ENCODE measurements at regions not wholly inside any gene's neighbourhood (a gene's known extent, or its start where the extent isn't known, plus 50 kb on each side); places are given as distances from the start of the nearest gene placed in this dataset.

GRCh38 chr2:195479407-195479806 is 177.6 kb upstream of the SLC39A10 start:
- Mint-ChIP-seq H3K9me3 (peaks cover 7% of the 10 kb centered on the region), H3K27me3 (peaks cover 3% of the 10 kb centered on the region), H3K4me1 (peaks cover 8% of the 10 kb centered on the region), H3K27ac (no peak overlapping the region), H3K4me3 (no peak overlapping the region), H3K36me3 (peaks cover 2% of the 10 kb centered on the region)
- no peak for DNase-seq

- peaks cover 2% of the 10 kb centered on the region for H3K36me3 Mint-ChIP-seq
- H3K4me3 Mint-ChIP-seq, result no peak overlapping the region
- peaks cover 7% of the 10 kb centered on the region for H3K9me3 Mint-ChIP-seq
- H3K4me1 Mint-ChIP-seq, result peaks cover 12% of the 10 kb centered on the region
- H3K27me3 Mint-ChIP-seq, result peaks cover 3% of the 10 kb centered on the region
- H3K27ac Mint-ChIP-seq, result no peak overlapping the region
- no peak for DNase-seq
Observed at GRCh38 chr2:195477996-195478382, 179.0 kb upstream of the SLC39A10 start.

GRCh38 chr2:195477248-195477995 is 179.6 kb upstream of the SLC39A10 start:
- DNase-seq, result no peak
- Mint-ChIP-seq H3K4me1 (peaks cover 12% of the 10 kb centered on the region), H3K27ac (no peak overlapping the region), H3K27me3 (peaks cover 1% of the 10 kb centered on the region), H3K36me3 (peaks cover 2% of the 10 kb centered on the region), H3K9me3 (peaks cover 7% of the 10 kb centered on the region), H3K4me3 (no peak overlapping the region)

- Mint-ChIP-seq H3K4me1 (peaks cover 12% of the 10 kb centered on the region), H3K27me3 (no peaks in the 10 kb centered on the region), H3K27ac (no peak overlapping the region), H3K36me3 (peaks cover 2% of the 10 kb centered on the region), H3K9me3 (peaks cover 6% of the 10 kb centered on the region), H3K4me3 (no peak overlapping the region)
- no peak for DNase-seq
Observed at GRCh38 chr2:195475336-195475735, 181.7 kb upstream of the SLC39A10 start.

GRCh38 chr2:195473862-195474261 is 183.2 kb upstream of the SLC39A10 start:
- H3K4me3 Mint-ChIP-seq, result no peak overlapping the region
- H3K36me3 Mint-ChIP-seq, result peaks cover 2% of the 10 kb centered on the region
- DNase-seq, result no peak
- H3K27ac Mint-ChIP-seq, result no peak overlapping the region
- H3K9me3 Mint-ChIP-seq, result peaks cover 6% of the 10 kb centered on the region
- H3K27me3 Mint-ChIP-seq, result no peaks in the 10 kb centered on the region
- peaks cover 15% of the 10 kb centered on the region for H3K4me1 Mint-ChIP-seq

- H3K4me3 Mint-ChIP-seq, result no peak overlapping the region
- H3K9me3 Mint-ChIP-seq, result peaks cover 6% of the 10 kb centered on the region
- no peaks in the 10 kb centered on the region for H3K36me3 Mint-ChIP-seq
- no peak for DNase-seq
- no peaks in the 10 kb centered on the region for H3K27me3 Mint-ChIP-seq
- H3K27ac Mint-ChIP-seq, result no peak overlapping the region
- H3K4me1 Mint-ChIP-seq, result peaks cover 22% of the 10 kb centered on the region
Observed at GRCh38 chr2:195472501-195473234, 184.4 kb upstream of the SLC39A10 start.

- Mint-ChIP-seq H3K27me3 (no peaks in the 10 kb centered on the region), H3K4me3 (no peak overlapping the region)
Observed at GRCh38 chr2:195471807-195472206, 185.2 kb upstream of the SLC39A10 start.

GRCh38 chr2:195471163-195471562 is 185.9 kb upstream of the SLC39A10 start:
- peaks cover 5% of the 10 kb centered on the region for H3K9me3 Mint-ChIP-seq
- H3K36me3 Mint-ChIP-seq, result peaks cover 2% of the 10 kb centered on the region
- no peak for DNase-seq
- H3K27ac Mint-ChIP-seq, result no peak overlapping the region
- no peaks in the 10 kb centered on the region for H3K27me3 Mint-ChIP-seq
- H3K4me3 Mint-ChIP-seq, result no peak overlapping the region
- peaks cover 17% of the 10 kb centered on the region for H3K4me1 Mint-ChIP-seq

More at GRCh38 chr2:195471807-195472206, 185.2 kb upstream of the SLC39A10 start:
- H3K4me1 Mint-ChIP-seq, result peaks cover 17% of the 10 kb centered on the region
- H3K9me3 Mint-ChIP-seq, result peaks cover 2% of the 10 kb centered on the region
- no peak for DNase-seq
- peaks cover 2% of the 10 kb centered on the region for H3K36me3 Mint-ChIP-seq
- no peak overlapping the region for H3K27ac Mint-ChIP-seq

GRCh38 chr2:195470622-195471021 is 186.4 kb upstream of the SLC39A10 start:
- Mint-ChIP-seq H3K27me3 (no peaks in the 10 kb centered on the region), H3K27ac (no peak overlapping the region), H3K36me3 (peaks cover 2% of the 10 kb centered on the region), H3K9me3 (peaks cover 5% of the 10 kb centered on the region), H3K4me3 (no peak overlapping the region), H3K4me1 (peaks cover 17% of the 10 kb centered on the region)
- DNase-seq, result no peak

- DNase-seq, result no peak
- H3K9me3 Mint-ChIP-seq, result peaks cover 8% of the 10 kb centered on the region
- H3K4me3 Mint-ChIP-seq, result no peak overlapping the region
- H3K36me3 Mint-ChIP-seq, result peaks cover 2% of the 10 kb centered on the region
- no peaks in the 10 kb centered on the region for H3K27me3 Mint-ChIP-seq
- peaks cover 17% of the 10 kb centered on the region for H3K4me1 Mint-ChIP-seq
- no peak overlapping the region for H3K27ac Mint-ChIP-seq
Observed at GRCh38 chr2:195468771-195469170, 188.3 kb upstream of the SLC39A10 start.

GRCh38 chr2:195466427-195466826 is 190.6 kb upstream of the SLC39A10 start:
- Mint-ChIP-seq H3K4me3 (no peak overlapping the region), H3K4me1 (peaks cover 16% of the 10 kb centered on the region), H3K27ac (no peak overlapping the region), H3K9me3 (peaks cover 8% of the 10 kb centered on the region), H3K27me3 (no peaks in the 10 kb centered on the region), H3K36me3 (peaks cover 2% of the 10 kb centered on the region)
- no peak for DNase-seq

- Mint-ChIP-seq H3K27ac (no peak overlapping the region), H3K9me3 (peaks cover 3% of the 10 kb centered on the region), H3K4me3 (no peak overlapping the region), H3K36me3 (no peaks in the 10 kb centered on the region), H3K27me3 (no peaks in the 10 kb centered on the region), H3K4me1 (peaks cover 6% of the 10 kb centered on the region)
- DNase-seq, result no peak
Observed at GRCh38 chr2:195461010-195461409, 196.0 kb upstream of the SLC39A10 start.

- Mint-ChIP-seq H3K36me3 (no peaks in the 10 kb centered on the region), H3K27me3 (no peaks in the 10 kb centered on the region), H3K4me1 (peaks cover 14% of the 10 kb centered on the region), H3K4me3 (no peak overlapping the region), H3K27ac (no peak overlapping the region), H3K9me3 (no peaks in the 10 kb centered on the region)
- DNase-seq, result no peak
Observed at GRCh38 chr2:195458936-195459335, 198.1 kb upstream of the SLC39A10 start.

- Mint-ChIP-seq H3K4me1 (peaks cover 15% of the 10 kb centered on the region), H3K36me3 (no peaks in the 10 kb centered on the region), H3K27ac (no peak overlapping the region), H3K4me3 (no peak overlapping the region), H3K27me3 (no peaks in the 10 kb centered on the region), H3K9me3 (no peaks in the 10 kb centered on the region)
- no peak for DNase-seq
Observed at GRCh38 chr2:195457873-195458272, 199.2 kb upstream of the SLC39A10 start.

GRCh38 chr2:195456771-195457170 is 200.3 kb upstream of the SLC39A10 start:
- Mint-ChIP-seq H3K36me3 (no peaks in the 10 kb centered on the region), H3K27me3 (no peaks in the 10 kb centered on the region), H3K4me1 (peaks cover 15% of the 10 kb centered on the region), H3K9me3 (no peaks in the 10 kb centered on the region), H3K27ac (no peak overlapping the region), H3K4me3 (no peak overlapping the region)
- DNase-seq, result no peak

- Mint-ChIP-seq H3K36me3 (no peaks in the 10 kb centered on the region), H3K9me3 (no peaks in the 10 kb centered on the region), H3K4me1 (peaks cover 11% of the 10 kb centered on the region), H3K4me3 (no peak overlapping the region), H3K27me3 (no peaks in the 10 kb centered on the region), H3K27ac (no peak overlapping the region)
- DNase-seq, result no peak
Observed at GRCh38 chr2:195451160-195451559, 205.9 kb upstream of the SLC39A10 start.
